SU-DHL-6 (cell line): ENCODE measurements at regions not wholly inside any gene's neighbourhood (a gene's known extent, or its start where the extent isn't known, plus 50 kb on each side); places are given as distances from the start of the nearest gene placed in this dataset.

ENCODE experiments used
- EZH2phosphoT487 ChIP-seq: fragments of 200-600 bp; sonication (generic), shearing (Covaris generic); conservative IDR thresholded peaks from 2 replicates; pipeline ENCODE4 v1.6.1; 2018; ENCODE audit warnings: mild to moderate bottlenecking, antibody characterized with exemption, low read length, moderate library complexity, mixed read lengths
- TF ChIP-seq, protein P1 (sequence below): fragments of 200-600 bp; sonication (generic); IDR thresholded peaks from one replicate; pipeline ENCODE4 v1.5.1; 2017; ENCODE audit warnings: antibody characterized with exemption, mild to moderate bottlenecking, low read length, moderate library complexity; ENCODE audit not compliant: insufficient read depth, poor library complexity, severe bottlenecking

DNA sequence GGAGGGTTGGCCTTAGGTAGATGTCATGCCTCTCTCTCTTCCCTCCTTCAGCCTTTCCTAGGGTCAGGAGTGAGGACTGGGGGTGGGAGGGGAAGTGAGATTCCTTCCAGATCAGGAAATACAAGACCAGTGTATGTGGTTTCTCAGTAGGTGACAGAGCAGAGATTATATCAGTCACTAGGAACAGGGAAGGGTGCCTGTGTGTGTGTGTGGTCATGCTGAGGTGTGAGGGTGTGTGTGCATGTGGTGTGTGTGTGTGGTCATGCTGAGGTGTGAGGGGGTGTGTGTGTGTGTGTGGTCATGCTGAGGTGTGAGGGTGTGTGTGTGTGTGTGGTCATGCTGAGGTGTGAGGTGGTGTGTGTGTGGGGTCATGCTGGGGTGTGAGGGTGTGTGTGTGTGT lies 259.8 kb downstream of the LOXHD1 start:
- TF ChIP-seq, protein P1, sequence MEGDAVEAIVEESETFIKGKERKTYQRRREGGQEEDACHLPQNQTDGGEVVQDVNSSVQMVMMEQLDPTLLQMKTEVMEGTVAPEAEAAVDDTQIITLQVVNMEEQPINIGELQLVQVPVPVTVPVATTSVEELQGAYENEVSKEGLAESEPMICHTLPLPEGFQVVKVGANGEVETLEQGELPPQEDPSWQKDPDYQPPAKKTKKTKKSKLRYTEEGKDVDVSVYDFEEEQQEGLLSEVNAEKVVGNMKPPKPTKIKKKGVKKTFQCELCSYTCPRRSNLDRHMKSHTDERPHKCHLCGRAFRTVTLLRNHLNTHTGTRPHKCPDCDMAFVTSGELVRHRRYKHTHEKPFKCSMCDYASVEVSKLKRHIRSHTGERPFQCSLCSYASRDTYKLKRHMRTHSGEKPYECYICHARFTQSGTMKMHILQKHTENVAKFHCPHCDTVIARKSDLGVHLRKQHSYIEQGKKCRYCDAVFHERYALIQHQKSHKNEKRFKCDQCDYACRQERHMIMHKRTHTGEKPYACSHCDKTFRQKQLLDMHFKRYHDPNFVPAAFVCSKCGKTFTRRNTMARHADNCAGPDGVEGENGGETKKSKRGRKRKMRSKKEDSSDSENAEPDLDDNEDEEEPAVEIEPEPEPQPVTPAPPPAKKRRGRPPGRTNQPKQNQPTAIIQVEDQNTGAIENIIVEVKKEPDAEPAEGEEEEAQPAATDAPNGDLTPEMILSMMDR: no peak
- TF ChIP-seq EZH2phosphoT487: no peak
